NCI-H226 (cell line): ENCODE measurements at regions not wholly inside any gene's neighbourhood (a gene's known extent, or its start where the extent isn't known, plus 50 kb on each side); places are given as distances from the start of the nearest gene placed in this dataset.

ENCODE experiments used
- DNase-seq: peaks from one replicate; pipeline ENCODE4 v3.0.0-alpha.2; 2015

GRCh38 chr9:28656727-28657126, 1083.4 kb upstream of the C9orf72 start:
- DNase-seq, result no peak

- no peak for DNase-seq
Observed at GRCh38 chr9:28661853-28662252, 1088.6 kb upstream of the C9orf72 start.

GRCh38 chr9:28662675-28663074, 1089.4 kb upstream of the C9orf72 start:
- DNase-seq, result no peak

- no peak for DNase-seq
Observed at GRCh38 chr9:28668158-28668557, 1094.9 kb upstream of the C9orf72 start.

DNA sequence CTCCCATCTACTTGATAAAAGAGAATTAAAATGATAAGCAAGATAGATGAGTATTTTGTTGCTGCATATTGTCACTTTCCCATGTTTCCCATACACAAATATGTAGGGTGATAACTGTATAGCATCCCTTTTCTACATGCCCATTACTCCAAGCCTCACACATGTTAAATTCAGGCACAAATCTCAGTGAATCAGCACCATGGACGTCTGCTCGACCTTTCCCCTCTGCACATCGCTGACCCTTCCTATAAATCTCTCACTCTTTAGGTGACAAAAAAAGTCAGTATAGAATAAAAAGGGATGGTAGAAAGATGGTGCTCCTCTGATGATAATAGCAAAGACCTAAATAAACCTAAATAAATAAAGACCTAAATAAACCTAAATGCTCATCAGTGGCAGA, 1097.7 kb upstream of the C9orf72 start:
- DNase-seq, result no peak

- DNase-seq, result peak; percentile 3
Observed at GRCh38 chr9:28678097-28678496, 1104.8 kb upstream of the C9orf72 start.

- no peak for DNase-seq
Observed at GRCh38 chr9:28688172-28688571, 1114.9 kb upstream of the C9orf72 start.

DNA sequence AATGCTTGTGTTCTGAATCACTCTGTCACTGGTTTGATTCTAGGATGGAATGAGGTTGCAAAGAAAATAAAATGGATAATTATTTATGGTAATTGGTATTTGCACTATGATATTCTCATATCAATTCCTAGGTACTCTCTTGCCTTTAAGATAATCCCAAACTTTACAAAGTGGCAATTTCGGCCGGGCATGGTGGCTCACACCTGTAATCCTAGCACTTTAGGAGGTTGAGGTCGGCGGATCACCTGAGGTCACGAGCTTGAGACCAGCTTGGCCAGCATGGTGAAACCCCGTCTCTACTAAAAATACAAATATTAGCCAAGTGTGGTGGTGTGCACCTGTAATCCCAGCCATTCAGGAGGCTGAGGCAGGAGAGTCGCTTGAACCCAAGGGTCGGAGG, 1118.7 kb upstream of the C9orf72 start:
- DNase-seq, result no peak

GRCh38 chr9:28696960-28697359, 1123.7 kb upstream of the C9orf72 start:
- DNase-seq, result no peak

DNA sequence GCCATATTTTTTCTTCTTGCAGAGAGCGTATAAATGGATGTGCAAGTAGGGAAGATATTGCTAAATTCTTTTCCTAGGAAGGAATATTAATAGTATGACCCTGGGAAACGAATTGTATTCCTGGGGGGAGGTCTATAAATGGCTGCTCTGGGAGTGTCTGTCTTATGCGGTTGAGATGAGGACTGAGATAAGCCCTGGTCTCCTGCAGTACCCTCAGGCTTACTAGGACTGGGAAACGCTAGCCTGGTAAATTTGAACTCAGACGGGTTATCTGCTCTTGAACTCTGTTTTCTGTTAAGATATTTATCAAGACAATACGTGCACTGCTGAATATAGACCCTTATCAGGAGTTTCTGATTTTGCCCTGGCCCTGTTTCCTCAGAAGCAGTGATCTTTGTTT, 1126.4 kb upstream of the C9orf72 start:
- no peak for DNase-seq

DNA sequence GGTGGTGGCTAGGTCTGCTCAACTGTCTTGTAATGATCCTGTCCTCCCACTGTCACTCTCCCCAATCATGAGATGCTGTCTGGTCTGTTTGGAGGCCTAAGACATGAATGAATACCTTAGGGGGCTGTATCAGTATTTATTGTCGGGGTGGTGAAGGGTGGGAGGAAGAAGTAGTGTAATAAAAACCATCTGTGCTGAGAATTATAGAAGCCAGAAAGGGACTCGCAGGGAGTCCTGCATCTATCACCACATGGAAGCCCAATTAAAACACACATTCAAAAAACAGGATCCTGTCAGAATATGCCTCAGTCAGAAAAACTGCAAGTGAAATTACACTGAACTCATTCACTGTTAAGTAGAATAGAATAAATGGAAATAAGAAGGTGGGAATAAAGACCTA, 1134.3 kb upstream of the C9orf72 start:
- DNase-seq, result no peak

GRCh38 chr9:28714188-28714587, 1140.9 kb upstream of the C9orf72 start:
- no peak for DNase-seq

GRCh38 chr9:28718226-28718625, 1144.9 kb upstream of the C9orf72 start:
- peak; percentile 36 for DNase-seq

DNA sequence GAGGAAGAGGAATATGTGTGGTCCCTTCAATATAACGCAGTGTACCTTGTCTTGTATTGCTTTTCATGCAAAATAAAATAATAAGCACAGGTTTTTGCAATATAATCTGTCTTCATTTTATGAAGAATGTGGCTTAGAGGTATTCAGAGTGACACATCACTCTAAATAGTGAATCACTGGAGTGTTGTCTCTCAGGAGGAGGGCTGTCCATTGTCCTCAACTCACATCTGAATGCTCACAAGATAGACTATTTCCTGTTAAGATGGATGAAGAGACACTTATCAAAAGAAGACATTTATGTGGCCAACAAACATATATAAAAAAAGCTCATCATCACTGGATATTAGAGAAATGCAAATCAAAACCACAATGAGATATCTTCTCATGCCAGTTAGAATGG, 1147.5 kb upstream of the C9orf72 start:
- DNase-seq, result no peak

GRCh38 chr9:28730111-28730510, 1156.8 kb upstream of the C9orf72 start:
- DNase-seq, result no peak

DNA sequence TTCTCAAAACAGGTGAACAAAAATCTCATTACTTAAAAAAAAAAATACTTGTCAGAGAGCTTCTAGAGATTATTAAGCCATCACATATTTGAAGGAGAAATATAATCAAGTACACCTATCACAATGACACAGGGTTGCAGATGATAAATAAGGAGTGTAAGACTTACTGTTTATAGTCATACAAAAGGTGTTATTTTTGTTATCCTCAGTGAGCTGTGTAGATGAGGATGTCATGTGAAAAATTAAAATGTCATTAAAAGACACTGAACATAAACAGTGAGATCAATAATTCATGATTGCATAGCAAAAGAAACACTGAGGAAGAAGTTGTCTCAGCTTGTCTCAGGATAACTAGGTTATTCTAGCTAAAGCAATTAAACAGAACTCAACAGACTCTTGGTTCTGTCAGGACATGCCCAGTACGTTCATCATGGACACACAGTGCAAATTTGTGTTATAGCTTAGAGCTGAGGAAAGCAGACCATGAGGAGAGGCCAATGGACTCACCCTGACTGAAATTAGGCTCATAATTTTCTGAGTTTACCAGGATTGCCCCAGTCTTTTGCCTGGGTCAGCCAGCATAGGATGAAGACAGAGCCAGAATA, 1162.6 kb upstream of the C9orf72 start:
- DNase-seq, result no peak

DNA sequence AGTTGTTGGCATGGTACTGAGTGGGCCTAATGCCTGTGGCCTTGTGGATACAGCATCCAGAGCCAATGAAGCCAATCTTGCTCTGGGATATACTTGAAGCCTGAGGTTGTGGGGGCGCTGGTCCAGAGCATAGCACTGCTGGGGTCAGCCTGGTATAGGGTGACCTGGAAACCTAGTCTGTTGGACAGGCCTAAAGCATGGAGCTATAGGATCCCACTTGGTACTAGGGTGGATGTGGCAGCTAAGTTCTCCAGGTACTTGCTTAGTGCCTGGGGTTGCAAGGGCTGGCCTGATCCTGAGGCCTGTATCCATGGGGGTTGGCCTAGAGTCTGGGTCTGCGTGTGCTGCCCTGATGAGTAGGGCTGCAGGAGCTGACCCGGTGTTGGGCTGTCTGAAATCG, 1168.2 kb upstream of the C9orf72 start:
- no peak for DNase-seq

DNA sequence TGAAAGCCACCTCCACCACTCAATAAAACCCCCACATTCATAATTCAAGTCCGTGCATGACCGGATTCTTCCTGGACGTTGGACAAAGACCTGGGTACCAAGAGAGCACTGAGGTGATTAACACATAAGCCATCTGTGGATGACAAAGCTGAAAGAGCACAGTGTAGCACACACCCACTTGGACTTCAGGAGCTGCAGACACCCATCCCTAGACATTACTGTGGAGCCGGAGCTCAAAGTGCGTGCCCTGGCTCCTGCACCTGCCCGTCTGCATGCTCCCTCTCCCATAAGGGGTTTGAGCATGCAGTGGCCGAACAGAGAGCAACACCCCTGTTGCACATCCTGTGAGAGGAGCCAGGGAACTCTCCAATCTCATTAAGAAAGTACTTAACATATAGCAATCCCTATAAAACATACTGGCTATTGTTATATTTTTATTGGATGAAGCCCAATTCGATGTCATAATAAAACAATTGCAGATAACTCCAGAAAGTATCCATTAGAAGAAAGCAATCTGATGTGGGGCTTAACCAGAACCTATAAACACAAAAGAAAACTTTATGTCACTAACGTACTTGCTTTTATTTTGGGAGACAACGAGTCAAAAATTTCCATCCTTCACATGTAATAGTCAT, 1174.2 kb upstream of the C9orf72 start:
- DNase-seq, result no peak

DNA sequence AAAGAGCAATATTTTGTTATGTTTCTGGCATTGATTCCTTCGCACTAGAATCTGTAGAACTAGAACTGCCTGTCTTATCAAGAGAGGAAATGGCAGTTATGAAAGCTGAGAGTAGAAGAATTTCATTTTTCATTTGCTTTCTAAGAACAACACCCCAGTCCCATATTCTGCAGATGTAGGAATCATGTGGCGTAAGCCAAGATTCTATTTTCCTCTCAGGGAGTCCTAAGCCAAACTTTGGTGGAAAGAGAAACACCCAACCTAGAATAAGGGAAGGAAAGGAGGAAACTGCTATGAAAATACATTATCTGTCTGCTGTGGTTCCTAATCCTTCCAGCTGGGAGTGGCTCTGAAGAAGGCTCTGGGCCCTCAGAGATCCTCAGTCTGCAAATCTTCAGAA, 1176.9 kb upstream of the C9orf72 start:
- no peak for DNase-seq

- no peak for DNase-seq
Observed at GRCh38 chr9:28758341-28758740, 1185.1 kb upstream of the C9orf72 start.

GRCh38 chr9:28758971-28759370, 1185.7 kb upstream of the C9orf72 start:
- no peak for DNase-seq

- no peak for DNase-seq
Observed at GRCh38 chr9:28762167-28762566, 1188.9 kb upstream of the C9orf72 start.

DNA sequence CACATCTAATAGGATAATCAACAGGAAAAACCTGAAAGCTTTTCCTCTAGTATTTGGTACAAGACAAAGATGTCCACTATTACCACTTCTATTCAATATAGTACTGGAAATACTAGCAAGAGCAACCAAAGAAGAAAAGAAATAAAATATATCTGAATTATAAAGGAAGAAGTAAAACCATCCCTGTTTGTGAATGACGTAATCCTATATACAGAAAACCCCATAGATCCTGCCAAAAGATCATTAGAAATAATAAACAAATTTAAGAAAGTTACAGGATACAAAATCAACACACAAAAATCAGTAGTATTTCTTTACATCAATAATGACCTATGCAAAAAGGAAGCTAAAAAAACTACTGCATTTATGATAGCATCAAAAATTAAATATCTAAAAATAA, 1191.3 kb upstream of the C9orf72 start:
- DNase-seq, result no peak

DNA sequence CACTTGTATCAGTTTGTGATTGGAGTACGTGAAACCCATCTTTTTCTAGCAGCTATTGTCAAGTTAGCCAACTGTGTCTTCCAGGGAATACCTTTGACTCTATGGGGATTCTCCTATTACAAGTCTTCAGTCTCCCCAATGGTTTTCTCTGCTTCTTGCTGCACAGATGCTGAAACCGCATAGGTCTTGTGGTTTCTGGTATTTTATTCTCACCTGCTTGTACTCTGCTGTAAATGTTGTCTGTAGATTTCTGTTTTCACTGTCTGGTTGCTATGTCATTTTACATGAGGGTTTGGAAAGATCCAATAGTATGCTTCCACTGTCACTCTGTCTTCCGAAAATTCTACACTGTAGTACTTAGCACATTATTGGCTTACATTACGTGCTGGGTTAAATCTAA, 1196.9 kb upstream of the C9orf72 start:
- DNase-seq, result no peak

DNA sequence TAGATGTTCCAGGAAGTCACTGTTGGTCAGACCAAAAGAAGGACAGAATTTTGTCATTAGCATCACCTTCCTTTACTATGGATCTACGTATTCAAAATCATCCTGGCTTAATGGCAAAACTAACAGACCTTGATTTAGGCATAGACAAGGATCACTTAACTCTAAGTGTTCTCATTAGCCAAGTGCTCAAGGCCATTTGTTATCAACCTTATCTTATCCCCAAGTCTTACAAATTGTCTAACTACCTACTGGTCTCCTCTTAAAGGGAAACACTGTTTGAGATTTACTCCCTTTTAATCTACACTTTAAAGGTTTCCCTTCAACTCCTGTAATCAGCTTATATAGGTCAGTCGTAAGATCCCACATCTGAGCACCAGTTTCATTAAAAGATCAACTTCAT, 1197.5 kb upstream of the C9orf72 start:
- DNase-seq, result no peak
